HCT116 (cell line): ENCODE measurements at regions not wholly inside any gene's neighbourhood (a gene's known extent, or its start where the extent isn't known, plus 50 kb on each side); places are given as distances from the start of the nearest gene placed in this dataset.

Experiments used
- ATAC-seq: fragments of 200-7000 bp; cut with Tn5 transposase; 2 replicates; pipeline ENCODE4 v1.9.1; 2020; ENCODE audit warnings: mild to moderate bottlenecking, moderate library complexity
- BruUV-seq: library from RNA; stranded (reverse); fragments of 400-500 nt; replicated peaks from 2 replicates; lab custom pipeline; 2021; lab: Mats Ljungman, UMichigan
- CTCF ChIA-PET: fragments of 300-600 bp; sonication (Branson Sonifier 250); formaldehyde crosslinking; loops from one replicate; lab custom pipeline; 2021; ENCODE audit warnings: antibody characterized with exemption; lab: Charles Lee
- POLR2A ChIA-PET: fragments of 300-600, 350-600 bp; sonication (Branson Sonifier 250); formaldehyde crosslinking; loops from one replicate; lab custom pipeline; 2021; ENCODE audit warnings: antibody characterized with exemption; lab: Charles Lee
- RAD21 ChIA-PET, 2 experiments: fragments of 300-600 bp; sonication (Branson Sonifier 250); formaldehyde crosslinking; loops; one replicate each; lab custom pipeline; 2023; ENCODE audit warnings: low total read pairs in 2 of 2; ENCODE audit not compliant: uncharacterized antibody in 2 of 2, unreplicated experiment in 2 of 2, low non-redundant PET in 1 of 2; lab: Charles Lee
- DNase-seq: peaks from one replicate; pipeline ENCODE4 v3.0.0-alpha.2; 2010; ENCODE audit warnings: low read depth, low spot score
- H2AFZ ChIP-seq: fragments of 200-600 bp; shearing (Covaris generic), sonication (generic); 2 replicates; pipeline ENCODE4 v1.6.1; 2017; ENCODE audit warnings: low read depth, mixed run types, mixed read lengths, antibody characterized with exemption, low read length; ENCODE audit not compliant: poor library complexity, severe bottlenecking
- H3K27ac ChIP-seq: 2 replicates; pipeline ENCODE4 v1.5.1; 2012; ENCODE audit warnings: low read depth, low read length
- H3K27me3 ChIP-seq: fragments of 200-600 bp; sonication (generic); 2 replicates; pipeline ENCODE4 v1.6.1; 2016; ENCODE audit warnings: mixed run types, low read length, mixed read lengths; ENCODE audit not compliant: insufficient read depth
- H3K36me3 ChIP-seq, 2 experiments: fragments of 200-500 bp in 1 of 2; fragments of 200-600 bp in 1 of 2; sonication (Bioruptor generic) in 1 of 2; sonication (generic) in 1 of 2; 2 replicates each; pipeline versions ENCODE4 v1.5.1 to v1.6.1; 2014 to 2016; ENCODE audit warnings: low read length in 2 of 2, inconsistent platforms in 1 of 2, mixed read lengths in 1 of 2, mixed run types in 1 of 2; ENCODE audit not compliant: insufficient read depth in 2 of 2, control insufficient read depth in 1 of 2
- H3K4me1 ChIP-seq, 2 experiments: fragments of 200-600 bp in 1 of 2; sonication (generic) in 1 of 2; 2 replicates each; pipeline versions ENCODE4 v1.5.1 to v1.6.1; 2012 to 2017; ENCODE audit warnings: low read length in 2 of 2, inconsistent platforms in 1 of 2, mild to moderate bottlenecking in 1 of 2, mixed read lengths in 1 of 2, mixed run types in 1 of 2, moderate library complexity in 1 of 2; ENCODE audit not compliant: insufficient read depth in 2 of 2, control insufficient read depth in 1 of 2
- H3K4me2 ChIP-seq: fragments of 200-600 bp; sonication (generic); 2 replicates; pipeline ENCODE4 v1.6.1; 2017; ENCODE audit warnings: mixed run types, low read length, mixed read lengths
- H3K4me3 ChIP-seq, 2 experiments: fragments of 200-600 bp in 1 of 2; sonication (generic) in 1 of 2; replicated peaks in 1 of 2; 2 replicates each; pipeline ENCODE4 v1.5.1; 2011 to 2016; ENCODE audit warnings: low read length in 2 of 2, control low read depth in 1 of 2, low read depth in 1 of 2, mild to moderate bottlenecking in 1 of 2, mixed read lengths in 1 of 2, mixed run types in 1 of 2
- H3K79me2 ChIP-seq: fragments of 200-600 bp; sonication (generic); 2 replicates; pipeline ENCODE4 v1.6.1; 2017; ENCODE audit warnings: mild to moderate bottlenecking, mixed run types, low read length, moderate library complexity, mixed read lengths; ENCODE audit not compliant: insufficient read depth
- H3K9ac ChIP-seq: fragments of 200-600 bp; sonication (generic); 2 replicates; pipeline ENCODE4 v1.6.1; 2016; ENCODE audit warnings: low read length, mixed read lengths
- H3K9me2 ChIP-seq: fragments of 200-600 bp; sonication (generic), shearing (Covaris generic); 2 replicates; pipeline ENCODE4 v1.6.1; 2017; ENCODE audit warnings: mixed run types, mild to moderate bottlenecking, moderate library complexity; ENCODE audit not compliant: insufficient read depth
- H3K9me3 ChIP-seq, 2 experiments: fragments of 200-500 bp in 1 of 2; fragments of 200-600 bp in 1 of 2; sonication (Bioruptor generic) in 1 of 2; sonication (generic) in 1 of 2; 2 replicates each; pipeline ENCODE4 v1.6.1; 2014 to 2017; ENCODE audit warnings: low read length in 2 of 2, mixed read lengths in 2 of 2, inconsistent platforms in 1 of 2, low read depth in 1 of 2, mild to moderate bottlenecking in 1 of 2, mixed run types in 1 of 2, moderate library complexity in 1 of 2; ENCODE audit not compliant: control insufficient read depth in 1 of 2, insufficient read depth in 1 of 2
- H4K20me1 ChIP-seq: fragments of 200-600 bp; sonication (generic), shearing (Covaris generic); 2 replicates; pipeline ENCODE4 v1.6.1; 2017; ENCODE audit warnings: mixed run types, mild to moderate bottlenecking, moderate library complexity; ENCODE audit not compliant: insufficient read depth
- CBX3 ChIP-seq: IDR thresholded peaks from 2 replicates; pipeline ENCODE4 v1.6.1; 2012; ENCODE audit warnings: low read depth
- CEBPB ChIP-seq: IDR thresholded peaks from 2 replicates; pipeline ENCODE4 v1.6.1; 2012; ENCODE audit warnings: low read depth
- EGR1 ChIP-seq: IDR thresholded peaks from 2 replicates; pipeline ENCODE4 v1.6.1; 2012; ENCODE audit warnings: low read depth
- ELF1 ChIP-seq: IDR thresholded peaks from 2 replicates; pipeline ENCODE4 v1.6.1; 2012; ENCODE audit warnings: low read depth, borderline replicate concordance
- EZH2phosphoT487 ChIP-seq: fragments of 200-600 bp; IDR thresholded peaks from 2 replicates; pipeline ENCODE4 v1.6.1; 2018; ENCODE audit warnings: antibody characterized with exemption, borderline replicate concordance
- FOSL1 ChIP-seq: IDR thresholded peaks from 2 replicates; pipeline ENCODE4 v1.6.1; 2012; ENCODE audit warnings: low read depth
- JUND ChIP-seq: IDR thresholded peaks from 2 replicates; pipeline ENCODE4 v1.6.1; 2012
- RAD21 ChIP-seq: IDR thresholded peaks from 2 replicates; pipeline ENCODE4 v1.6.1; 2012; ENCODE audit warnings: low read depth, mild to moderate bottlenecking
- SP1 ChIP-seq: IDR thresholded peaks from 2 replicates; pipeline ENCODE4 v1.6.1; 2012; ENCODE audit warnings: low read depth
- SRF ChIP-seq: IDR thresholded peaks from 2 replicates; pipeline ENCODE4 v1.6.1; 2012; ENCODE audit warnings: low read depth
- TCF7L2 ChIP-seq: IDR thresholded peaks from 2 replicates; pipeline ENCODE4 v1.7.0; 2011; ENCODE audit warnings: borderline replicate concordance, inconsistent platforms; ENCODE audit not compliant: insufficient read depth, insufficient read length; ENCODE audit errors: extremely low read depth
- YY1 ChIP-seq: IDR thresholded peaks from 2 replicates; pipeline ENCODE4 v1.6.1; 2011; ENCODE audit warnings: low read length, low read depth, moderate library complexity, mild to moderate bottlenecking; ENCODE audit not compliant: insufficient replicate concordance; ENCODE audit errors: extremely low read depth
- ZNF274 ChIP-seq: fragments of 200-500 bp; sonication (Bioruptor generic); IDR thresholded peaks from 2 replicates; pipeline ENCODE4 v1.6.1; 2014; ENCODE audit warnings: mild to moderate bottlenecking, low read depth, low read length, inconsistent platforms
- intact Hi-C: fragments of 100-400 bp; cut with micrococcal nuclease; formaldehyde crosslinking; loops from 2 replicates; pipeline ENCODE4 v1.10.0; 2022
- TF ChIP-seq, protein P1 (sequence below), 3 experiments: fragments of 200-600 bp in 1 of 3; sonication (generic) in 1 of 3; IDR thresholded peaks in 2 of 3; conservative IDR thresholded peaks in 1 of 3; 2 replicates each; pipeline ENCODE4 v1.5.1; 2012 to 2017; ENCODE audit warnings: low read depth in 2 of 3, low read length in 2 of 3, antibody characterized with exemption in 1 of 3, borderline replicate concordance in 1 of 3, control low read depth in 1 of 3, mild to moderate bottlenecking in 1 of 3, mixed read lengths in 1 of 3, mixed run types in 1 of 3, moderate library complexity in 1 of 3; ENCODE audit not compliant: insufficient read depth in 1 of 3
- TF ChIP-seq, protein P2 (sequence below): IDR thresholded peaks from 2 replicates; pipeline ENCODE4 v1.6.1; 2012; ENCODE audit warnings: low read depth
- TF ChIP-seq, protein P3 (sequence below): IDR thresholded peaks from 2 replicates; pipeline ENCODE4 v1.6.1; 2012

DNA sequence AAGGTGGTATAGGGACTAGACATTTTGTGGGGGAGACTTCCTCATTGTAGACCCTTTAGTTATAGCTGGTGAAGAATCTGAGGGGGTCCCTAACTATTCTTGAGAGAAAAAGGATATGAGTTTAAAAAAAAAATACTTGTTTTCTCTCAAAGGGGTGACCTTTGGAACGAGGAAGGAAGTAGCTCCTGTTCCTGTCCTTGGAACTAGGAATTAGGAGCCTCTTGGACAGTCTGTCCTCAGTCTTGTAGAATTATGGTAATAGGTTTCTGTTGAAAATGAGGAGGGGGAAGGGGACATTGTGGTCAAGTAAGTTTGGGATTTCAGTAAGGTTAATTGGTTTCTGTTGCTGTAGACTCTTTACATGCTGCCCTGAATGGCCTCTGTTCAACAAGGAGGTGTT lies 56.5 kb downstream of the PLEKHG1 start:
- H3K4me2 ChIP-seq: no peak overlapping the region
- H3K36me3 ChIP-seq: no peaks in the 10 kb centered on the region
- intact Hi-C loops: no loop called here
- no peaks in the 10 kb centered on the region for H3K9me3 ChIP-seq
- ChIA-PET CTCF (no interaction called here), RAD21 (interaction anchor here in 1 of 2 experiments (0.7 kb wide), 1 partner anchor 580 kb away, joined by 3 read pairs; no protein-coding TSS in a partner anchor), POLR2A (no interaction called here)
- H2AFZ ChIP-seq: no peak overlapping the region
- ATAC-seq (no peak), DNase-seq (no peak)
- no peaks in the 10 kb centered on the region for H4K20me1 ChIP-seq
- no TSS peak for BruUV-seq
- no peak overlapping the region for H3K27ac ChIP-seq
- peaks cover 0 to 8% of the 10 kb centered on the region in 2 experiments; a peak in 1 of 4 replicates for H3K4me1 ChIP-seq
- no peak overlapping the region for H3K9ac ChIP-seq
- H3K79me2 ChIP-seq: no peaks in the 10 kb centered on the region
- H3K27me3 ChIP-seq: no peaks in the 10 kb centered on the region
- no peak for TF ChIP-seq CEBPB
- TF ChIP-seq, protein P1, sequence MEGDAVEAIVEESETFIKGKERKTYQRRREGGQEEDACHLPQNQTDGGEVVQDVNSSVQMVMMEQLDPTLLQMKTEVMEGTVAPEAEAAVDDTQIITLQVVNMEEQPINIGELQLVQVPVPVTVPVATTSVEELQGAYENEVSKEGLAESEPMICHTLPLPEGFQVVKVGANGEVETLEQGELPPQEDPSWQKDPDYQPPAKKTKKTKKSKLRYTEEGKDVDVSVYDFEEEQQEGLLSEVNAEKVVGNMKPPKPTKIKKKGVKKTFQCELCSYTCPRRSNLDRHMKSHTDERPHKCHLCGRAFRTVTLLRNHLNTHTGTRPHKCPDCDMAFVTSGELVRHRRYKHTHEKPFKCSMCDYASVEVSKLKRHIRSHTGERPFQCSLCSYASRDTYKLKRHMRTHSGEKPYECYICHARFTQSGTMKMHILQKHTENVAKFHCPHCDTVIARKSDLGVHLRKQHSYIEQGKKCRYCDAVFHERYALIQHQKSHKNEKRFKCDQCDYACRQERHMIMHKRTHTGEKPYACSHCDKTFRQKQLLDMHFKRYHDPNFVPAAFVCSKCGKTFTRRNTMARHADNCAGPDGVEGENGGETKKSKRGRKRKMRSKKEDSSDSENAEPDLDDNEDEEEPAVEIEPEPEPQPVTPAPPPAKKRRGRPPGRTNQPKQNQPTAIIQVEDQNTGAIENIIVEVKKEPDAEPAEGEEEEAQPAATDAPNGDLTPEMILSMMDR (IDR thresholded peaks at IDR 0.05 in 2 of 3, conservative IDR thresholded peaks at IDR 0.05 in 1 of 3; ENCODE audit: borderline replicate concordance in 1 of 3, insufficient read depth in 1 of 3, low read depth in 2 of 3, low read length in 2 of 3): no peak
- TF ChIP-seq, protein P2, sequence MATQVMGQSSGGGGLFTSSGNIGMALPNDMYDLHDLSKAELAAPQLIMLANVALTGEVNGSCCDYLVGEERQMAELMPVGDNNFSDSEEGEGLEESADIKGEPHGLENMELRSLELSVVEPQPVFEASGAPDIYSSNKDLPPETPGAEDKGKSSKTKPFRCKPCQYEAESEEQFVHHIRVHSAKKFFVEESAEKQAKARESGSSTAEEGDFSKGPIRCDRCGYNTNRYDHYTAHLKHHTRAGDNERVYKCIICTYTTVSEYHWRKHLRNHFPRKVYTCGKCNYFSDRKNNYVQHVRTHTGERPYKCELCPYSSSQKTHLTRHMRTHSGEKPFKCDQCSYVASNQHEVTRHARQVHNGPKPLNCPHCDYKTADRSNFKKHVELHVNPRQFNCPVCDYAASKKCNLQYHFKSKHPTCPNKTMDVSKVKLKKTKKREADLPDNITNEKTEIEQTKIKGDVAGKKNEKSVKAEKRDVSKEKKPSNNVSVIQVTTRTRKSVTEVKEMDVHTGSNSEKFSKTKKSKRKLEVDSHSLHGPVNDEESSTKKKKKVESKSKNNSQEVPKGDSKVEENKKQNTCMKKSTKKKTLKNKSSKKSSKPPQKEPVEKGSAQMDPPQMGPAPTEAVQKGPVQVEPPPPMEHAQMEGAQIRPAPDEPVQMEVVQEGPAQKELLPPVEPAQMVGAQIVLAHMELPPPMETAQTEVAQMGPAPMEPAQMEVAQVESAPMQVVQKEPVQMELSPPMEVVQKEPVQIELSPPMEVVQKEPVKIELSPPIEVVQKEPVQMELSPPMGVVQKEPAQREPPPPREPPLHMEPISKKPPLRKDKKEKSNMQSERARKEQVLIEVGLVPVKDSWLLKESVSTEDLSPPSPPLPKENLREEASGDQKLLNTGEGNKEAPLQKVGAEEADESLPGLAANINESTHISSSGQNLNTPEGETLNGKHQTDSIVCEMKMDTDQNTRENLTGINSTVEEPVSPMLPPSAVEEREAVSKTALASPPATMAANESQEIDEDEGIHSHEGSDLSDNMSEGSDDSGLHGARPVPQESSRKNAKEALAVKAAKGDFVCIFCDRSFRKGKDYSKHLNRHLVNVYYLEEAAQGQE: no peak
- TF ChIP-seq SP1: no peak
- TF ChIP-seq ELF1: no peak
- no peak for TF ChIP-seq FOSL1
- no peak for TF ChIP-seq SRF
- TF ChIP-seq CBX3: no peak
- no peak for TF ChIP-seq EGR1
- TF ChIP-seq YY1: no peak
- TF ChIP-seq, protein P3, sequence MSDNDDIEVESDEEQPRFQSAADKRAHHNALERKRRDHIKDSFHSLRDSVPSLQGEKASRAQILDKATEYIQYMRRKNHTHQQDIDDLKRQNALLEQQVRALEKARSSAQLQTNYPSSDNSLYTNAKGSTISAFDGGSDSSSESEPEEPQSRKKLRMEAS: no peak
- no peak for TF ChIP-seq ZNF274
- TF ChIP-seq JUND: no peak
- no peak for TF ChIP-seq TCF7L2
- TF ChIP-seq EZH2phosphoT487: no peak
- no peak for TF ChIP-seq RAD21
- H3K4me3 ChIP-seq: no peak overlapping the region
- no peaks in the 10 kb centered on the region for H3K9me2 ChIP-seq
